Smooth muscle cell (in vitro differentiated cells): ENCODE measurements at regions not wholly inside any gene's neighbourhood (a gene's known extent, or its start where the extent isn't known, plus 50 kb on each side); places are given as distances from the start of the nearest gene placed in this dataset.

Experiments
- DNase-seq: peaks from one replicate; lab custom pipeline; 2025; ENCODE audit not compliant: unreplicated experiment; lab: John Stamatoyannopoulos, UW
- H2AFZ ChIP-seq: fragments of 200-600 bp; sonication (generic); 2 replicates; pipeline ENCODE4 v1.6.0; 2016; ENCODE audit warnings: antibody characterized with exemption, low read depth, mild to moderate bottlenecking
- H3F3A ChIP-seq: fragments of 200-600 bp; sonication (generic); 2 replicates; pipeline ENCODE4 v1.6.0; 2017; ENCODE audit warnings: antibody characterized with exemption, low read depth
- H3K27ac ChIP-seq: fragments of 200-600 bp; sonication (generic); 2 replicates; pipeline ENCODE4 v1.5.1; 2016; ENCODE audit warnings: low read depth, mild to moderate bottlenecking
- H3K27me3 ChIP-seq: fragments of 200-600 bp; sonication (generic); 2 replicates; pipeline ENCODE4 v1.6.1; 2016; ENCODE audit warnings: low read depth, mild to moderate bottlenecking
- H3K36me3 ChIP-seq: fragments of 200-600 bp; sonication (generic); 2 replicates; pipeline ENCODE4 v1.5.1; 2016; ENCODE audit warnings: low read depth
- H3K4me1 ChIP-seq: fragments of 200-600 bp; sonication (generic); 2 replicates; pipeline ENCODE4 v1.5.1; 2016; ENCODE audit warnings: low read depth
- H3K4me2 ChIP-seq: fragments of 200-600 bp; sonication (generic); 2 replicates; pipeline ENCODE4 v1.6.0; 2016; ENCODE audit warnings: mild to moderate bottlenecking
- H3K4me3 ChIP-seq: fragments of 200-600 bp; sonication (generic); 2 replicates; pipeline ENCODE4 v1.5.1; 2016; ENCODE audit warnings: mild to moderate bottlenecking
- H3K79me2 ChIP-seq: fragments of 200-600 bp; sonication (generic); 2 replicates; pipeline ENCODE4 v1.6.0; 2016; ENCODE audit warnings: low read depth, mild to moderate bottlenecking
- H3K9ac ChIP-seq: fragments of 200-600 bp; sonication (generic); 2 replicates; pipeline ENCODE4 v1.6.0; 2016; ENCODE audit warnings: low read depth
- H3K9me3 ChIP-seq: fragments of 200-600 bp; sonication (generic); replicated peaks from 2 replicates; pipeline ENCODE4 v1.5.1; 2016; ENCODE audit warnings: low read depth
- H4K20me1 ChIP-seq: fragments of 200-600 bp; sonication (generic); 2 replicates; pipeline ENCODE4 v1.6.0; 2016; ENCODE audit warnings: low read depth
- CTCF ChIP-seq: fragments of 200-600 bp; sonication (generic); IDR thresholded peaks from 2 replicates; pipeline ENCODE4 v1.5.1; 2017; ENCODE audit warnings: borderline replicate concordance, mild to moderate bottlenecking, antibody characterized with exemption; ENCODE audit not compliant: insufficient read depth, poor library complexity, severe bottlenecking
- WGBS: methylation state at CpG from one replicate; pipeline ENCODE4 v1.1.7; 2016; ENCODE audit warnings: low lambda C conversion rate; 5-methylcytosine and 5-hydroxymethylcytosine counted together

DNA sequence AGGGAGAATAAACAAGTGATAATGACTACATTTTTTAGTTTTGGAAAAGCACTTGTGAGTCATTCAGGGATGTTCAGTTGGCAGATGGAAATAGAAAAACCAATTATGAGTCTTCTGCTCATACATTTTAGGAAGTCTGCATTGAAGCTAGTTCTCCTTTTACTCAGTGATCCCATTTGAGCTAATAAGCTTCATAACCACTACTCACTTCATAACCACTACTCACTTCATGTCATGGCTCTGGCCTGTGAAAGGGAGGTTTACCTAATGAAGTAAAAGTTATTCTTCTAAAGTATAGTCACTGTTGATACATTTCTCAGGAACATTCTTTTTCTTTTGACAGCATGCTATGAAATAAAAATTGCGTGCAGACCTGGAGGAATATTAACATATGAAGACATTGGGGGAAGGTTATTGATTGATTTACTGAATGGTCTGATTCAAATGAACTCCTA, 948.7 kb downstream of the TSN start:
- 90% methylated on average over 1 of the region's 1 CpG for WGBS
- Histone ChIP-seq H3K9ac (no peak overlapping the region), H3K4me3 (no peak overlapping the region), H3K27ac (no peak overlapping the region), H3F3A (no peaks in the 10 kb centered on the region), H3K36me3 (no peaks in the 10 kb centered on the region), H3K4me1 (no peaks in the 10 kb centered on the region), H4K20me1 (no peaks in the 10 kb centered on the region), H2AFZ (no peak overlapping the region), H3K9me3 (no peaks in the 10 kb centered on the region), H3K4me2 (no peak overlapping the region), H3K27me3 (no peaks in the 10 kb centered on the region), H3K79me2 (no peaks in the 10 kb centered on the region)
- TF ChIP-seq CTCF: no peak
- no peak for DNase-seq

GRCh38 chr2:122705746-122706145, 950.3 kb downstream of the TSN start:
- no peaks in the 10 kb centered on the region for H4K20me1 ChIP-seq
- no peak for TF ChIP-seq CTCF
- no peak overlapping the region for H3K4me3 ChIP-seq
- 89% methylated on average over 1 of the region's 1 CpG for WGBS
- no peaks in the 10 kb centered on the region for H3K9me3 ChIP-seq
- no peak overlapping the region for H3K9ac ChIP-seq
- no peaks in the 10 kb centered on the region for H3K79me2 ChIP-seq
- no peaks in the 10 kb centered on the region for H3K27me3 ChIP-seq
- no peak overlapping the region for H2AFZ ChIP-seq
- no peak for DNase-seq
- H3K27ac ChIP-seq: no peak overlapping the region
- no peaks in the 10 kb centered on the region for H3K36me3 ChIP-seq
- no peak overlapping the region for H3K4me2 ChIP-seq
- no peaks in the 10 kb centered on the region for H3K4me1 ChIP-seq
- no peaks in the 10 kb centered on the region for H3F3A ChIP-seq

DNA sequence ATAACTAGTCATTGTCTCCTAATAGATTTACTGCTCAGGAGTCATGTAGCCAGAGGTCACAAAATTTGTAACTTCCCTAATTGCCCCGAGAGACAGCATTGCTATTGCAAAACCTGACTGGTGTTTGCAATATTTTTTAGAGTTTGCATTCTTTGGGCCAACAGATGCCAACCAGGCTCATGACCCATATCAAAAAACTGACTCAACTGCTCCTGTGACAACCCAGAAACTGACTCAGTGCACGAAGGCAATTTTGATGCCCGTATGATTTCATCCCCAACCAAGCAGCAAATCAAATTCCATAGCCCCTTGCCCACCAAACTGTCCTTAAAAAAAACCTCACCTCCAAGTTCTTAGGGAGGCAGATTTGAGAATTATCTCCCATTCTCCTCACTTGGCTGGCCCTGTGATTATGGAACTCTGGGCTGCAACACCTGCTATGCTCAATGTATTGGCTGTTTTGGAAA, 951.3 kb downstream of the TSN start:
- H3K27me3 ChIP-seq: no peaks in the 10 kb centered on the region
- H3K4me2 ChIP-seq: no peak overlapping the region
- DNase-seq: no peak
- H3K4me3 ChIP-seq: no peak overlapping the region
- TF ChIP-seq CTCF: no peak
- no peak overlapping the region for H3K27ac ChIP-seq
- no peaks in the 10 kb centered on the region for H3K79me2 ChIP-seq
- no peak overlapping the region for H3K9ac ChIP-seq
- WGBS: 90% methylated on average over 3 of the region's 3 CpGs
- H4K20me1 ChIP-seq: no peaks in the 10 kb centered on the region
- no peaks in the 10 kb centered on the region for H3K9me3 ChIP-seq
- no peaks in the 10 kb centered on the region for H3K36me3 ChIP-seq
- no peaks in the 10 kb centered on the region for H3K4me1 ChIP-seq
- no peak overlapping the region for H2AFZ ChIP-seq
- H3F3A ChIP-seq: no peaks in the 10 kb centered on the region

DNA sequence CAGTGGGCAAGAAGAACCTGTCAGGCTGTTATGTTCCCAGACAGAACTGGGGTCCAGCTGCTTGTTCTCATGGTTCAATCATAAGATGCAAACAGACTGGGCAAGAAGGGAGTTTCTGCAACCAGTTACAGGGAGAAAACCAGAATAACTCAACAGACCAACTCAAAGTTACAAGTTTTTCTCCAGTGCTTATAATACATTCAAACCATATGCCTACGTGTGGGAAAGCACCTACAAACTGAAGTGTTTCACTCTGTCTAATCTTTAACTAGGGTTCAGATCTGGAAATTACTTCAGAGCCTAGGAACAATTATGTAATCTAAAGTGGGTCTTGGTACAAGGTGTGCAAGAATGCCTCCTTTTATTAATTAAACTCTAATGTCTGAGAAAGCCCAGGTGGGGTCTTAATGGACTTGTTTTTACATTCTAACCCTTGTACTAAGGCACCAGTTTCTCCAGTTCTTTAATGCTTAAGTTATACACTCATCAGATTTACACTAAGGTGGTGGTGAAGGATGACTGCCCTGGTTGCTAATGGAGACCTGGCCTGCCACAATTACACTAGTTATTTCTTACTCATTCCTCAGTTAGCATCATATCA, 951.9 kb downstream of the TSN start:
- no peaks in the 10 kb centered on the region for H3K79me2 ChIP-seq
- H3K9me3 ChIP-seq: no peaks in the 10 kb centered on the region
- no peaks in the 10 kb centered on the region for H3K4me1 ChIP-seq
- no peak overlapping the region for H2AFZ ChIP-seq
- H3K36me3 ChIP-seq: no peaks in the 10 kb centered on the region
- H3K9ac ChIP-seq: no peak overlapping the region
- no peaks in the 10 kb centered on the region for H4K20me1 ChIP-seq
- no peak for DNase-seq
- H3K4me3 ChIP-seq: no peak overlapping the region
- H3K27ac ChIP-seq: no peak overlapping the region
- no peaks in the 10 kb centered on the region for H3F3A ChIP-seq
- H3K27me3 ChIP-seq: no peaks in the 10 kb centered on the region
- no peak overlapping the region for H3K4me2 ChIP-seq
- no peak for TF ChIP-seq CTCF
- 92% methylated on average over 1 of the region's 1 CpG for WGBS
